Kidney glomerular epithelial cell (primary cell): ENCODE measurements at regions not wholly inside any gene's neighbourhood (a gene's known extent, or its start where the extent isn't known, plus 50 kb on each side); places are given as distances from the start of the nearest gene placed in this dataset.

Experiments used
- DNase-seq: peaks from one replicate; lab custom pipeline; 2025; lab: John Stamatoyannopoulos, UW

GRCh38 chr12:82040987-82041743 is 282.0 kb upstream of the PPFIA2 start:
- DNase-seq: no peak

- DNase-seq: no peak
Observed at GRCh38 chr12:82034769-82035168, 275.6 kb upstream of the PPFIA2 start.

GRCh38 chr12:82029936-82030335 is 270.8 kb upstream of the PPFIA2 start:
- DNase-seq: no peak

GRCh38 chr12:82028772-82029171 is 269.6 kb upstream of the PPFIA2 start:
- no peak for DNase-seq

GRCh38 chr12:82027612-82028011 is 268.5 kb upstream of the PPFIA2 start:
- DNase-seq: no peak

- DNase-seq: no peak
Observed at GRCh38 chr12:82025462-82025861, 266.3 kb upstream of the PPFIA2 start.

- DNase-seq: no peak
Observed at GRCh38 chr12:82019533-82019932, 260.4 kb upstream of the PPFIA2 start.

GRCh38 chr12:82015623-82016347 is 256.6 kb upstream of the PPFIA2 start:
- peak; percentile 62 for DNase-seq

- no peak for DNase-seq
Observed at GRCh38 chr12:82012176-82012575, 253.0 kb upstream of the PPFIA2 start.

GRCh38 chr12:82009524-82009923 is 250.4 kb upstream of the PPFIA2 start:
- DNase-seq: no peak

- no peak for DNase-seq
Observed at GRCh38 chr12:82008251-82008650, 249.1 kb upstream of the PPFIA2 start.

GRCh38 chr12:81998761-81999378 is 239.7 kb upstream of the PPFIA2 start:
- DNase-seq: peak; percentile 38

- DNase-seq: peak; percentile 22
Observed at GRCh38 chr12:81992461-81992860, 233.3 kb upstream of the PPFIA2 start.

GRCh38 chr12:81991868-81992267 is 232.7 kb upstream of the PPFIA2 start:
- no peak for DNase-seq

- DNase-seq: no peak
Observed at GRCh38 chr12:81988362-81988761, 229.2 kb upstream of the PPFIA2 start.

- DNase-seq: no peak
Observed at GRCh38 chr12:81987371-81987770, 228.2 kb upstream of the PPFIA2 start.

- DNase-seq: no peak
Observed at GRCh38 chr12:81976661-81977060, 217.5 kb upstream of the PPFIA2 start.

- DNase-seq: no peak
Observed at GRCh38 chr12:81974762-81975161, 215.6 kb upstream of the PPFIA2 start.

- DNase-seq: no peak
Observed at GRCh38 chr12:81968421-81968820, 209.3 kb upstream of the PPFIA2 start.

- peak; percentile 19 for DNase-seq
Observed at GRCh38 chr12:81963636-81964035, 204.5 kb upstream of the PPFIA2 start.

GRCh38 chr12:81963026-81963425 is 203.9 kb upstream of the PPFIA2 start:
- no peak for DNase-seq

- peak; percentile 27 for DNase-seq
Observed at GRCh38 chr12:81962126-81962856, 203.1 kb upstream of the PPFIA2 start.
